ENCODE measurements at regions not wholly inside any gene's neighbourhood (a gene's known extent, or its start where the extent isn't known, plus 50 kb on each side); places are given as distances from the start of the nearest gene placed in this dataset.

GRCh38 chr15:70579766-70580165, 183.6 kb downstream of the UACA start:
- H3K27me3 ChIP-seq, result no peaks in the 10 kb centered on the region
- no peak overlapping the region for H3K4me3 ChIP-seq
- no peak for DNase-seq
- H3K27ac ChIP-seq, result no peak overlapping the region
- no peak for TF ChIP-seq POLR2A (IDR thresholded peaks at IDR 0.05)
- TF ChIP-seq CTCF (IDR thresholded peaks at IDR 0.05), result no peak
- no peaks in the 10 kb centered on the region for H3K36me3 ChIP-seq (ENCODE audit: low read depth, missing control alignments)
- WGBS, 2 donors, result 82 to 87% methylated on average over 3 of the region's 3 CpGs
- H3K9me3 ChIP-seq, result no peaks in the 10 kb centered on the region
- H3K4me1 ChIP-seq, result no peaks in the 10 kb centered on the region
- intact Hi-C loops (cut with DNase I; ENCODE audit: low total_unique reads), result no loop called here

GRCh38 chr15:70578196-70578595, 185.2 kb downstream of the UACA start:
- no peak overlapping the region for H3K27ac ChIP-seq
- WGBS, 2 donors, result 94 to 96% methylated on average over 10 of the region's 10 CpGs
- H3K36me3 ChIP-seq (ENCODE audit: low read depth, missing control alignments), result no peaks in the 10 kb centered on the region
- H3K27me3 ChIP-seq, result no peaks in the 10 kb centered on the region
- intact Hi-C loops (cut with DNase I; ENCODE audit: low total_unique reads), result no loop called here
- no peak for DNase-seq
- H3K9me3 ChIP-seq, result no peaks in the 10 kb centered on the region
- no peak for TF ChIP-seq POLR2A (IDR thresholded peaks at IDR 0.05)
- TF ChIP-seq CTCF (IDR thresholded peaks at IDR 0.05), result no peak
- H3K4me1 ChIP-seq, result no peaks in the 10 kb centered on the region
- H3K4me3 ChIP-seq, result no peak overlapping the region

- Histone ChIP-seq H3K4me3 (no peak overlapping the region), H3K4me1 (no peaks in the 10 kb centered on the region), H3K27me3 (no peaks in the 10 kb centered on the region), H3K9me3 (no peaks in the 10 kb centered on the region), H3K27ac (no peak overlapping the region), H3K36me3 (ENCODE audit: low read depth, missing control alignments) (no peaks in the 10 kb centered on the region)
- no peak for TF ChIP-seq CTCF (IDR thresholded peaks at IDR 0.05)
- TF ChIP-seq POLR2A (IDR thresholded peaks at IDR 0.05), result no peak
- no peak for DNase-seq
- intact Hi-C loops (cut with DNase I; ENCODE audit: low total_unique reads), result no loop called here
- 75 to 77% methylated on average over 4 of the region's 4 CpGs for WGBS, 2 donors
These were observed 186.7 kb downstream of the UACA start for GRCh38 chr15:70576696-70577095.

- no peaks in the 10 kb centered on the region for H3K9me3 ChIP-seq
- H3K27me3 ChIP-seq, result no peaks in the 10 kb centered on the region
- H3K27ac ChIP-seq, result no peak overlapping the region
- DNase-seq, result no peak
- TF ChIP-seq CTCF (IDR thresholded peaks at IDR 0.05) (no peak), POLR2A (IDR thresholded peaks at IDR 0.05) (no peak)
- no peak overlapping the region for H3K4me3 ChIP-seq
- H3K4me1 ChIP-seq, result no peaks in the 10 kb centered on the region
- 87 to 94% methylated on average over 3 of the region's 3 CpGs for WGBS, 2 donors
- intact Hi-C loops (cut with DNase I; ENCODE audit: low total_unique reads), result no loop called here
- H3K36me3 ChIP-seq (ENCODE audit: low read depth, missing control alignments), result no peaks in the 10 kb centered on the region
These were observed 187.1 kb downstream of the UACA start for GRCh38 chr15:70576276-70576675.
